ENCODE measurements at regions not wholly inside any gene's neighbourhood (a gene's known extent, or its start where the extent isn't known, plus 50 kb on each side); places are given as distances from the start of the nearest gene placed in this dataset.

GRCh38 chr7:110564246-110564645, 526.7 kb upstream of the LRRN3 start:
- TF ChIP-seq, protein P1, sequence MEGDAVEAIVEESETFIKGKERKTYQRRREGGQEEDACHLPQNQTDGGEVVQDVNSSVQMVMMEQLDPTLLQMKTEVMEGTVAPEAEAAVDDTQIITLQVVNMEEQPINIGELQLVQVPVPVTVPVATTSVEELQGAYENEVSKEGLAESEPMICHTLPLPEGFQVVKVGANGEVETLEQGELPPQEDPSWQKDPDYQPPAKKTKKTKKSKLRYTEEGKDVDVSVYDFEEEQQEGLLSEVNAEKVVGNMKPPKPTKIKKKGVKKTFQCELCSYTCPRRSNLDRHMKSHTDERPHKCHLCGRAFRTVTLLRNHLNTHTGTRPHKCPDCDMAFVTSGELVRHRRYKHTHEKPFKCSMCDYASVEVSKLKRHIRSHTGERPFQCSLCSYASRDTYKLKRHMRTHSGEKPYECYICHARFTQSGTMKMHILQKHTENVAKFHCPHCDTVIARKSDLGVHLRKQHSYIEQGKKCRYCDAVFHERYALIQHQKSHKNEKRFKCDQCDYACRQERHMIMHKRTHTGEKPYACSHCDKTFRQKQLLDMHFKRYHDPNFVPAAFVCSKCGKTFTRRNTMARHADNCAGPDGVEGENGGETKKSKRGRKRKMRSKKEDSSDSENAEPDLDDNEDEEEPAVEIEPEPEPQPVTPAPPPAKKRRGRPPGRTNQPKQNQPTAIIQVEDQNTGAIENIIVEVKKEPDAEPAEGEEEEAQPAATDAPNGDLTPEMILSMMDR (IDR thresholded peaks at IDR 0.05; ENCODE audit: insufficient read depth, low read length) = no peak
- TF ChIP-seq REST (IDR thresholded peaks at IDR 0.05; ENCODE audit: insufficient replicate concordance, low read depth) (no peak), POLR2AphosphoS5 (IDR thresholded peaks at IDR 0.05; ENCODE audit: low read depth) (no peak), SPI1 (IDR thresholded peaks at IDR 0.05; ENCODE audit: borderline replicate concordance, low read depth) (no peak)

Measured in HL-60 (cell line).